Fibroblast of mammary gland (primary cell): ENCODE measurements at regions not wholly inside any gene's neighbourhood (a gene's known extent, or its start where the extent isn't known, plus 50 kb on each side); places are given as distances from the start of the nearest gene placed in this dataset.

Experiments
- DNase-seq: peaks from one replicate; pipeline ENCODE4 v3.0.0-alpha.2; 2010; ENCODE audit warnings: low read depth
- H3K4me3 ChIP-seq: 2 replicates; pipeline ENCODE4 v1.5.1; 2011; ENCODE audit warnings: low read depth, mild to moderate bottlenecking, low read length, moderate library complexity; ENCODE audit not compliant: control insufficient read depth
- CTCF ChIP-seq: conservative IDR thresholded peaks from 2 replicates; pipeline ENCODE4 v1.5.1; 2011; ENCODE audit warnings: low read depth, low read length, inconsistent platforms; ENCODE audit not compliant: control insufficient read depth, insufficient read depth

GRCh38 chr5:135176991-135177390 is 143.0 kb upstream of the PITX1 start:
- no peak overlapping the region for H3K4me3 ChIP-seq
- TF ChIP-seq CTCF: no peak
- no peak for DNase-seq

- peak; percentile 19 for TF ChIP-seq CTCF
- H3K4me3 ChIP-seq: no peak overlapping the region
- no peak for DNase-seq
Observed at GRCh38 chr5:135174315-135175096, 140.5 kb upstream of the PITX1 start.

- H3K4me3 ChIP-seq: no peak overlapping the region
- no peak for TF ChIP-seq CTCF
- DNase-seq: no peak
Observed at GRCh38 chr5:135173662-135174290, 139.7 kb upstream of the PITX1 start.

- DNase-seq: no peak
Observed at GRCh38 chr5:135172718-135173117, 138.7 kb upstream of the PITX1 start.

GRCh38 chr5:135171336-135171735 is 137.3 kb upstream of the PITX1 start:
- DNase-seq: no peak

More at GRCh38 chr5:135172718-135173117, 138.7 kb upstream of the PITX1 start:
- no peak overlapping the region for H3K4me3 ChIP-seq
- TF ChIP-seq CTCF: no peak

GRCh38 chr5:135170500-135170899 is 136.5 kb upstream of the PITX1 start:
- DNase-seq: no peak
- no peak for TF ChIP-seq CTCF
- H3K4me3 ChIP-seq: no peak overlapping the region

More at GRCh38 chr5:135171336-135171735, 137.3 kb upstream of the PITX1 start:
- TF ChIP-seq CTCF: no peak
- H3K4me3 ChIP-seq: no peak overlapping the region
